ENCODE measurements at regions not wholly inside any gene's neighbourhood (a gene's known extent, or its start where the extent isn't known, plus 50 kb on each side); places are given as distances from the start of the nearest gene placed in this dataset.

DNA sequence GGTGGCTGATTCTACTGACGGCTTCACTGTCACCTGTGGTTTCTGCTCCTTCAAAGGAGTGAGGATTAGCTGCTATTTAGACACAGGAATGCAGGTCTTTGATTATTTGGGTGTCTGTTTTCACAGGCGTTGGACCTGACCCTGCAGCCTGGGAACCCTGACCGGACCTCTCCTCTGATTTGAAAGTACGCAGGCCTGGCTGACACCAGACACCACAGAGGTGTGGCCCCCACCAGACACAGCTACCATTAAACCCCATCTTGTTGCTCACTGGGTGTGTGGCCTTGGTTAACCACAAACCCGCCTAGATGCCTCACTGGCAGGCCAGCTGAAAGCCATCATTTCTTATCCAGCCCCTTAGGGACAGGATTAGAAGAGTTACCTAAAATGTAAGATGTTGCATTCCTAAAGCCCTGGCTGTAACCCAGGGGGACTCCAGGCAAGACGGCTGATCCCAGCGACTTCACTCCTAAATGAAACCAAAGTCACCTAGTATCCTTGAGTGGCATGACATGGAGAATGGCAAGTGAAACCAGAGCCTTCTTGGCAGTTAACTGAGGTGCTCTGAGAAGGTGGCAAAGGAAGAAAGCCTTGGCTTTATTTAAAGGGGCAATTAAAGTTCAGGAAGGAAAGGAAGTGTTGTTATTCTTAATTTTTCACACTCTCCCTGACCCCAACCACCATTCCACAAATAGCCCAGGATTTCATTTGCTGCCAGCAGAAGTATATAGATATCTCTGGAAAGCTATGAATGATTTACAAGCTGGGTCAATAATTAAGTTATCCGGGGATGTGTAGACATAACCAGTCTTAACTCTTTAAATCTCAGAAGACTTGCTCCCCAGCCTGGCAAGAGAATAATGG lies 169.9 kb downstream of the QRSL1 start:
- no peak overlapping the region for H3K4me3 ChIP-seq (ENCODE audit: low read depth, low read length)
- DNase-seq (ENCODE audit: low read depth) = peak; percentile 75
- TF ChIP-seq, protein P1, sequence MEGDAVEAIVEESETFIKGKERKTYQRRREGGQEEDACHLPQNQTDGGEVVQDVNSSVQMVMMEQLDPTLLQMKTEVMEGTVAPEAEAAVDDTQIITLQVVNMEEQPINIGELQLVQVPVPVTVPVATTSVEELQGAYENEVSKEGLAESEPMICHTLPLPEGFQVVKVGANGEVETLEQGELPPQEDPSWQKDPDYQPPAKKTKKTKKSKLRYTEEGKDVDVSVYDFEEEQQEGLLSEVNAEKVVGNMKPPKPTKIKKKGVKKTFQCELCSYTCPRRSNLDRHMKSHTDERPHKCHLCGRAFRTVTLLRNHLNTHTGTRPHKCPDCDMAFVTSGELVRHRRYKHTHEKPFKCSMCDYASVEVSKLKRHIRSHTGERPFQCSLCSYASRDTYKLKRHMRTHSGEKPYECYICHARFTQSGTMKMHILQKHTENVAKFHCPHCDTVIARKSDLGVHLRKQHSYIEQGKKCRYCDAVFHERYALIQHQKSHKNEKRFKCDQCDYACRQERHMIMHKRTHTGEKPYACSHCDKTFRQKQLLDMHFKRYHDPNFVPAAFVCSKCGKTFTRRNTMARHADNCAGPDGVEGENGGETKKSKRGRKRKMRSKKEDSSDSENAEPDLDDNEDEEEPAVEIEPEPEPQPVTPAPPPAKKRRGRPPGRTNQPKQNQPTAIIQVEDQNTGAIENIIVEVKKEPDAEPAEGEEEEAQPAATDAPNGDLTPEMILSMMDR (IDR thresholded peaks at IDR 0.05; ENCODE audit: insufficient read depth, low read length) = no peak

DNA sequence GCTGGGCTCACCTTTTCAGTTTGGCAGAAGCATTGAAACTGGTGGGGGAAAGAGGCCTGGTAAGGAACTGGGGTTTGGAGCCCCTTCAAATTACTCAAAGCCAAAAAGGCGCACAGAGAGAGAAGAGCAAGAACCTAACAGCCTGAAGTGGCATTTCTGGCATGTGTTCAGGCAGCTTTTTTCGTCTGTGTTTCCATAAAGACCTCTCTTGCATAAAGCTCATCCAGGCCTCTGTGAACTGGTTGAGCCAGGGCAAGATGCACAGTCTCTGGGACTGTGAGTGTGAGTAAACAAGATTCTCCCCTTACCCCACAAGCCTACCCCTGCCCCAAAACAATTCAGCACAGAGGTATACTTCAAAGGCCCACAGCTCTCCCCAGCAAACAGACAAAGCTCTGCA lies 167.8 kb downstream of the QRSL1 start:
- TF ChIP-seq, protein P1 (IDR thresholded peaks at IDR 0.05; ENCODE audit: insufficient read depth, low read length) = no peak
- H3K4me3 ChIP-seq (ENCODE audit: low read depth, low read length) = no peak overlapping the region
- no peak for DNase-seq (ENCODE audit: low read depth)

DNA sequence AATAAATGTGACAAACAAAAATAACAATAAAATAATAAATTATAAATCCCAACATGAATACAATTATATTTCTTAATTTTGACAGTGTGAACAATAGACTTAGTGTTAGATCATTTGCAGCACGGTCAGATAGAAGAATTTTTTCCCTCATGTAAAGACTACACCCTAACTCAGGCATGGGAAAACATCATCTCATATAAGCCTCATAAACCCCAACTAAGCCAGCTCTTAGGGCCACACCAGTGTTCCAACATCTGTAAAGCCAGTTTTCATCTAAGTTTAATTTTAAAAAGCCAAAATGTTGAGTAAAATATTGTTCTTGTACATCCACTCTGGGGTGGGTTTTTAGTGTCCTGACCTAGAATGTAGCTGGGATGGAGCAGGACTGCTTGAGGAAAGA lies 167.4 kb downstream of the QRSL1 start:
- no peak for DNase-seq (ENCODE audit: low read depth)
- no peak overlapping the region for H3K4me3 ChIP-seq (ENCODE audit: low read depth, low read length)
- TF ChIP-seq, protein P1 (IDR thresholded peaks at IDR 0.05; ENCODE audit: insufficient read depth, low read length) = no peak

DNA sequence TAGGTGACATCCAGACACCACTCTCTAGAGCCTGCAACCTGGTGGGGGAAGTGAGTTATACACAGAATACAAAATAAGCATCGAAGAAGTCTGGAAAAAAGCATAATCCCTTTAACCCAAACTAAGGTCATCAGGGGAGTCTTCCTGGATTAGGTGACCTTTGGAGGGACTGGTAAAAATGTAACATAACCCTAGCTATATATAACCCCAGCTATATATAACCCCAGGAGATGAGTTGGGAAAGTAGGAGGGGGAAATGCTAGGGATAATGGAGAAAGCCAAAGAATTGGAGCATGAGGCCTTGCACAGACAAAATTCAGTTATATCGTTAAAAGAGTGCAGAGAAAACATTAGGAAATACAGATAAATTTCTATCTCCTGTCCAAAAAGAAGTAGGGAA lies 164.8 kb downstream of the QRSL1 start:
- DNase-seq (ENCODE audit: low read depth) = no peak
- no peak overlapping the region for H3K4me3 ChIP-seq (ENCODE audit: low read depth, low read length)
- TF ChIP-seq, protein P1 (IDR thresholded peaks at IDR 0.05; ENCODE audit: insufficient read depth, low read length) = no peak

DNA sequence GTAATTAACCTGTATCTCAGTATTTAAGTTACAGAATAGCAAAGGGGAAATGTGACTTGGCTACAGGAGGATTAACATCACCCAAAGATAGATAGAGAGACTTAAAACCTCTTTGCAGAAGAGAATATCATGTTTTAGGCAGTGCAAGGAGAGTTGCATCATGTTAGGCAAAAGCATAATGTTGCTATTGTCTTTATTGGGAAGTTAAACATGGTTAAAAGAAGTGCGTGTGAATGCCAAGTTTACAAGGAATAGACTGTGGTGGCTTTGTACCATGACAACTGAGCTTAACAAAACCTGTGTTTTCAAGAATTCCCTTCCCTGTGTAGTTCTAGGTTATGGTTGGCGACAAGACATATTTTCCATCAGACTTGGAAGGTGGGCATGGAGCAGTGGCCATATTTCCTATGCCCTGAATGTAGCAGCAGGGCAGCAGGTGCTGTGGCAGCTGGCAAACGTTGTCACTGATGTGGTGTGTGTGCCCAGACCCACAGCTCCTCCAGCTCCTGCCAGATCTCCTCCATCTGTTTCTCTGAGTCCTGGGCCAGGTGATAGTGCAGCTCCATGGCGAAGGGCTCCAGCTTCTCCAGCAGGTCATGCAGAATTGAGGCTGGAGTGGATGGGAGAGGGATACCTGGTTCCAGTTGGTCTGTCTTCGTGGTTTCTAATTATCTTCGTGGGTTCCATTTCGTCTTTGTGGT lies 163.3 kb downstream of the QRSL1 start:
- no peak for DNase-seq (ENCODE audit: low read depth)
- TF ChIP-seq, protein P1 (IDR thresholded peaks at IDR 0.05; ENCODE audit: insufficient read depth, low read length) = no peak

DNA sequence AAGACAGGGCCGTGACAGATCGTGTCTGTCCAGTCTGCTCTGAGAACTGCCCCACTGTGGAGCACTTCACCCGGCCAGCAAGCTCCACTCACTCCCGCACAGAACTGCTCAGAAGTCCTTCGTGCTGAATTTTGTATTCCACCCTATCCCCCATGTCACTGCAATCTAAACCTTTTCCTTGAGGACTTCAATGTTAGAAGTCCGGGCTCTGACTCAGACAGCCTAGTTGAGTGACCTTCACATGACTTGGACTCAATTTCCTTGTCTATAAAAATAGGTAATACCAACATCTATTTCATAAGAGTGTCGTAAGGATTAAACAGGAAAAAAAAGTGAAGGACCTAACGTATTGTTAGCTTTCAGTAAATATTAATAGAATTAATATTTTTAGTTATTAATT lies 161.6 kb downstream of the QRSL1 start:
- DNase-seq (ENCODE audit: low read depth) = no peak
- TF ChIP-seq, protein P1 (IDR thresholded peaks at IDR 0.05; ENCODE audit: insufficient read depth, low read length) = no peak
- no peak overlapping the region for H3K4me3 ChIP-seq (ENCODE audit: low read depth, low read length)

More for the DNA sequence above, 163.3 kb downstream of the QRSL1 start:
- H3K4me3 ChIP-seq (ENCODE audit: low read depth, low read length) = no peak overlapping the region
